Esophagus squamous epithelium (tissue), 5 donors: ENCODE measurements at regions not wholly inside any gene's neighbourhood (a gene's known extent, or its start where the extent isn't known, plus 50 kb on each side); places are given as distances from the start of the nearest gene placed in this dataset.

Experiments
- DNase-seq: peaks from one replicate; lab custom pipeline; 2025; lab: John Stamatoyannopoulos, UW
- H3K27ac ChIP-seq, 4 donors: fragments of 200-600 bp; sonication (generic); one replicate each; pipeline ENCODE4 v1.5.1; 2016 to 2019; ENCODE audit warnings: mild to moderate bottlenecking in 1 of 4
- H3K27me3 ChIP-seq, 4 donors: fragments of 200-600 bp; sonication (generic); 1 replicate in 3 of 4; 2 replicates in 1 of 4; pipeline versions ENCODE4 v1.5.1 to v1.6.0; 2017 to 2021; ENCODE audit warnings: antibody characterized with exemption in 1 of 4
- H3K36me3 ChIP-seq, 3 donors: fragments of 200-600 bp; sonication (generic); one replicate each; pipeline ENCODE4 v1.5.1; 2016 to 2019
- H3K4me1 ChIP-seq, 3 donors: fragments of 200-600 bp; sonication (generic); one replicate each; pipeline ENCODE4 v1.5.1; 2017 to 2019
- H3K4me3 ChIP-seq, 4 donors: fragments of 200-600 bp; sonication (generic); 1 replicate in 3 of 4; 2 replicates in 1 of 4; pipeline ENCODE4 v1.5.1; 2016 to 2019; ENCODE audit warnings: mild to moderate bottlenecking in 2 of 4, moderate library complexity in 1 of 4
- H3K9me3 ChIP-seq, 3 donors: fragments of 200-600 bp; sonication (generic); one replicate each; pipeline ENCODE4 v1.5.1; 2016 to 2019
- CTCF ChIP-seq, 6 experiments: fragments of 450-650 bp in 4 of 6; fragments of 200-600 bp in 2 of 6; sonication (generic) in 2 of 6; IDR thresholded peaks; one replicate each; pipeline ENCODE4 v1.5.1; 2016 to 2019; ENCODE audit warnings: antibody characterized with exemption in 6 of 6, mild to moderate bottlenecking in 4 of 6, moderate library complexity in 4 of 6
- POLR2A ChIP-seq, 4 donors: fragments of 450-650 bp; IDR thresholded peaks; one replicate each; pipeline ENCODE4 v1.6.1; 2017; ENCODE audit warnings: antibody characterized with exemption in 4 of 4, mild to moderate bottlenecking in 4 of 4, moderate library complexity in 3 of 4
- WGBS, 2 donors: methylation state at CpG; one replicate each; pipeline ENCODE4 v1.1.5; 2018; 5-methylcytosine and 5-hydroxymethylcytosine counted together
- intact Hi-C: fragments of 100-400 bp; cut with DNase I; formaldehyde crosslinking; loops from one replicate; pipeline ENCODE4 v1.15.0; 2022
- donor health status: DM: yes; HTN: yes; CAD: no.

- no peak overlapping the region for H3K4me3 ChIP-seq
- DNase-seq = no peak
- no peaks in the 10 kb centered on the region for H3K27me3 ChIP-seq
- no peak for TF ChIP-seq POLR2A (IDR thresholded peaks at IDR 0.05)
- TF ChIP-seq CTCF (IDR thresholded peaks at IDR 0.05) = no peak
- no peaks in the 10 kb centered on the region for H3K9me3 ChIP-seq
- intact Hi-C loops = no loop called here
- 75 to 88% methylated on average over 7 of the region's 7 CpGs for WGBS, 2 donors
- no peaks in the 10 kb centered on the region for H3K4me1 ChIP-seq
- H3K27ac ChIP-seq = no peak overlapping the region
- no peaks in the 10 kb centered on the region for H3K36me3 ChIP-seq
These were observed 517.8 kb downstream of the CDH26 start for GRCh38 chr20:60476045-60476444.

GRCh38 chr20:60477958-60478357 is 519.7 kb downstream of the CDH26 start:
- no peaks in the 10 kb centered on the region for H3K4me1 ChIP-seq

GRCh38 chr20:60478533-60478932 is 520.3 kb downstream of the CDH26 start:
- H3K36me3 ChIP-seq = no peaks in the 10 kb centered on the region
- no peaks in the 10 kb centered on the region for H3K9me3 ChIP-seq
- intact Hi-C loops = no loop called here
- H3K27ac ChIP-seq = no peak overlapping the region
- no peaks in the 10 kb centered on the region for H3K27me3 ChIP-seq
- 74 to 88% methylated on average over 7 of the region's 7 CpGs for WGBS, 2 donors
- DNase-seq = no peak
- H3K4me3 ChIP-seq = no peak overlapping the region
- TF ChIP-seq POLR2A (IDR thresholded peaks at IDR 0.05) = no peak
- no peak for TF ChIP-seq CTCF (IDR thresholded peaks at IDR 0.05)
- H3K4me1 ChIP-seq = no peaks in the 10 kb centered on the region

More at GRCh38 chr20:60477958-60478357, 519.7 kb downstream of the CDH26 start:
- intact Hi-C loops = no loop called here
- 54 to 73% methylated on average over 8 to 11 of the region's 11 CpGs for WGBS, 2 donors
- Histone ChIP-seq H3K27me3 (no peaks in the 10 kb centered on the region), H3K27ac (no peak overlapping the region), H3K4me3 (no peak overlapping the region), H3K9me3 (no peaks in the 10 kb centered on the region), H3K36me3 (no peaks in the 10 kb centered on the region)
- DNase-seq = no peak
- TF ChIP-seq CTCF (IDR thresholded peaks at IDR 0.05) (no peak), POLR2A (IDR thresholded peaks at IDR 0.05) (no peak)

- Histone ChIP-seq H3K9me3 (no peaks in the 10 kb centered on the region), H3K4me1 (no peaks in the 10 kb centered on the region), H3K27ac (no peak overlapping the region), H3K27me3 (no peaks in the 10 kb centered on the region), H3K36me3 (no peaks in the 10 kb centered on the region), H3K4me3 (no peak overlapping the region)
- TF ChIP-seq POLR2A (IDR thresholded peaks at IDR 0.05) (no peak), CTCF (IDR thresholded peaks at IDR 0.05) (no peak)
- DNase-seq = no peak
- intact Hi-C loops = no loop called here
- 68 to 72% methylated on average over 11 to 12 of the region's 25 CpGs for WGBS, 2 donors
These were observed 522.9 kb downstream of the CDH26 start for GRCh38 chr20:60480950-60481742.

- DNase-seq = no peak
- Histone ChIP-seq H3K27ac (peak overlapping the region in 1 of 4 donors; percentile 31), H3K9me3 (no peaks in the 10 kb centered on the region), H3K4me1 (no peaks in the 10 kb centered on the region), H3K36me3 (no peaks in the 10 kb centered on the region), H3K4me3 (no peak overlapping the region), H3K27me3 (no peaks in the 10 kb centered on the region)
- 37 to 51% methylated on average over 4 to 5 of the region's 7 CpGs for WGBS, 2 donors
- no peak for TF ChIP-seq POLR2A (IDR thresholded peaks at IDR 0.05)
- TF ChIP-seq CTCF (IDR thresholded peaks at IDR 0.05) = no peak
- intact Hi-C loops = no loop called here
These were observed 523.5 kb downstream of the CDH26 start for GRCh38 chr20:60481743-60482133.
